MM.1S (cell line): ENCODE measurements at regions not wholly inside any gene's neighbourhood (a gene's known extent, or its start where the extent isn't known, plus 50 kb on each side); places are given as distances from the start of the nearest gene placed in this dataset.

Experiments
- DNase-seq: peaks from one replicate; pipeline ENCODE4 v3.0.0-alpha.2; 2015
- H2AFZ ChIP-seq: fragments of 300-600 bp; sonication (generic); 2 replicates; pipeline ENCODE4 v1.6.0; 2016; ENCODE audit warnings: antibody characterized with exemption, low read length
- H3F3A ChIP-seq: fragments of 300-600 bp; sonication (generic); 2 replicates; pipeline ENCODE4 v1.6.1; 2016; ENCODE audit warnings: mild to moderate bottlenecking, antibody characterized with exemption, low read length, moderate library complexity, mixed read lengths; ENCODE audit not compliant: insufficient read depth
- H3K27ac ChIP-seq: fragments of 300-600 bp; sonication (generic); 2 replicates; pipeline ENCODE4 v1.5.1; 2016; ENCODE audit warnings: mild to moderate bottlenecking, low read length
- H3K27me3 ChIP-seq: fragments of 300-600 bp; sonication (generic); replicated peaks from 2 replicates; pipeline ENCODE4 v1.6.0; 2016; ENCODE audit warnings: low read length; ENCODE audit not compliant: insufficient read depth
- H3K36me3 ChIP-seq: fragments of 300-600 bp; sonication (generic); replicated peaks from 2 replicates; pipeline ENCODE4 v1.6.1; 2016; ENCODE audit warnings: mild to moderate bottlenecking, low read length, mixed read lengths; ENCODE audit not compliant: insufficient read depth
- H3K4me1 ChIP-seq: fragments of 300-600 bp; sonication (generic); 2 replicates; pipeline ENCODE4 v1.6.1; 2016; ENCODE audit warnings: low read length, mixed read lengths
- H3K4me2 ChIP-seq: fragments of 300-600 bp; sonication (generic); 2 replicates; pipeline ENCODE4 v1.6.0; 2016; ENCODE audit warnings: low read depth, low read length
- H3K4me3 ChIP-seq: fragments of 300-600 bp; sonication (generic); 2 replicates; pipeline ENCODE4 v1.5.1; 2016; ENCODE audit warnings: low read length, mixed read lengths
- H3K79me2 ChIP-seq: fragments of 300-600 bp; sonication (generic); 2 replicates; pipeline ENCODE4 v1.6.1; 2016; ENCODE audit warnings: mixed run types, low read length, mixed read lengths
- H3K9ac ChIP-seq: fragments of 300-600 bp; sonication (generic); 2 replicates; pipeline ENCODE4 v1.6.1; 2016; ENCODE audit warnings: low read length, mixed read lengths
- H3K9me2 ChIP-seq: fragments of 300-600 bp; sonication (generic); replicated peaks from 2 replicates; pipeline ENCODE4 v1.6.1; 2016; ENCODE audit warnings: mild to moderate bottlenecking, low read length, mixed read lengths; ENCODE audit not compliant: insufficient read depth
- H3K9me3 ChIP-seq: fragments of 300-600 bp; sonication (generic); replicated peaks from 2 replicates; pipeline ENCODE4 v1.6.1; 2016; ENCODE audit warnings: mild to moderate bottlenecking, low read length, mixed read lengths; ENCODE audit not compliant: insufficient read depth
- H4K20me1 ChIP-seq: fragments of 300-600 bp; sonication (generic); 2 replicates; pipeline ENCODE4 v1.6.1; 2016; ENCODE audit warnings: mild to moderate bottlenecking, low read length, moderate library complexity, mixed read lengths; ENCODE audit not compliant: insufficient read depth
- CTCF ChIP-seq: fragments of 300-600 bp; sonication (generic); IDR thresholded peaks from 2 replicates; pipeline ENCODE4 v1.5.1; 2016; ENCODE audit warnings: antibody characterized with exemption, low read length, mixed read lengths
- EZH2 ChIP-seq: fragments of 300-600 bp; sonication (generic); optimal IDR thresholded peaks from 2 replicates; pipeline ENCODE3; 2017; ENCODE audit warnings: low read depth, mild to moderate bottlenecking, antibody characterized with exemption, low read length, mixed read lengths
- EZH2phosphoT487 ChIP-seq: fragments of 300-600 bp; sonication (generic); IDR thresholded peaks from 2 replicates; pipeline ENCODE4 v1.6.1; 2018; ENCODE audit warnings: antibody characterized with exemption, low read length

DNA sequence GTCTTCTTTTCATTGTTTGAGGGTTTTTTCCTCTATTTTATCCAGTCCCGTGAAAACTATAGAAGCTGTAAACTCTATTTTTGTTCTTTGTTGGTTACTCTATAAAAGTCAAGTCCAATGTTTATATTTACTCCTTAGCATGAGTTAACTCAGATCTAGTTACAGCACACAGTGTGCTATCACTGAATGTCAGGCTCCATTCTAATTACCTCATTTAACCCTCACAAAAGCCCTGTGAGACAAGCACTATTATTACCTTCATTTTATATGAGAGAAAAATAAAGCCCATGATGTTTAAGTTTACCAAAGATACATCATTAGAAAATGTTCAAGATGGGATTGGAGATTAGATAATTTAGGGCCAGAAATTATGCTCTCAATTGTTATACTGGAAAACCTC, 251.4 kb upstream of the SNX7 start:
- Histone ChIP-seq H3K4me1 (peaks cover 5% of the 10 kb centered on the region; the same call in 1 of the 2 replicates), H4K20me1 (no peaks in the 10 kb centered on the region), H3K36me3 (no peaks in the 10 kb centered on the region), H3K27ac (no peak overlapping the region), H3K27me3 (no peaks in the 10 kb centered on the region), H3K4me3 (no peak overlapping the region), H3K4me2 (no peak overlapping the region), H2AFZ (no peak overlapping the region), H3K9me2 (no peaks in the 10 kb centered on the region), H3F3A (no peaks in the 10 kb centered on the region), H3K9ac (no peak overlapping the region), H3K79me2 (no peaks in the 10 kb centered on the region), H3K9me3 (no peaks in the 10 kb centered on the region)
- no peak for DNase-seq
- TF ChIP-seq EZH2phosphoT487 (no peak), EZH2 (no peak), CTCF (no peak)

- no peak for DNase-seq
- no peaks in the 10 kb centered on the region for H3K9me2 ChIP-seq
- H3K9me3 ChIP-seq, result no peaks in the 10 kb centered on the region
- 0 out of 2 replicates have a peak overlapping the region, but pooled peaks have one; percentile 19 for H2AFZ ChIP-seq
- peak overlapping the region; percentile 60 for H3K4me2 ChIP-seq
- no peaks in the 10 kb centered on the region for H3F3A ChIP-seq
- no peak for TF ChIP-seq EZH2
- no peak for TF ChIP-seq CTCF
- TF ChIP-seq EZH2phosphoT487, result no peak
- no peaks in the 10 kb centered on the region for H4K20me1 ChIP-seq
- no peaks in the 10 kb centered on the region for H3K36me3 ChIP-seq
- H3K4me3 ChIP-seq, result no peak overlapping the region
- no peak overlapping the region for H3K9ac ChIP-seq
- peak overlapping the region; percentile 38; the same call in 1 of the 2 replicates for H3K27ac ChIP-seq
- peaks cover 24% of the 10 kb centered on the region for H3K4me1 ChIP-seq
- H3K79me2 ChIP-seq, result no peaks in the 10 kb centered on the region
- no peaks in the 10 kb centered on the region for H3K27me3 ChIP-seq
Observed at GRCh38 chr1:98406352-98407088, 255.0 kb upstream of the SNX7 start.

- Histone ChIP-seq H3K9me2 (no peaks in the 10 kb centered on the region), H3K79me2 (no peaks in the 10 kb centered on the region), H3K27ac (peak overlapping the region; percentile 38; the same call in 1 of the 2 replicates), H3K9me3 (no peaks in the 10 kb centered on the region), H2AFZ (no peak overlapping the region), H3K4me3 (peak overlapping the region; percentile 36; the same call in 1 of the 2 replicates), H3K36me3 (no peaks in the 10 kb centered on the region), H3K9ac (no peak overlapping the region), H3K27me3 (no peaks in the 10 kb centered on the region), H4K20me1 (no peaks in the 10 kb centered on the region), H3K4me2 (peak overlapping the region; percentile 60; the same call in 1 of the 2 replicates), H3F3A (no peaks in the 10 kb centered on the region), H3K4me1 (peaks cover 24% of the 10 kb centered on the region)
- TF ChIP-seq EZH2phosphoT487 (no peak), EZH2 (no peak), CTCF (no peak)
- peak; percentile 44 for DNase-seq
Observed at GRCh38 chr1:98405581-98406074, 255.9 kb upstream of the SNX7 start.
